ENCODE measurements at regions not wholly inside any gene's neighbourhood (a gene's known extent, or its start where the extent isn't known, plus 50 kb on each side); places are given as distances from the start of the nearest gene placed in this dataset.
A peak's percentile ranks its signal among the peaks of the same experiment; 100 is the strongest.

DNA sequence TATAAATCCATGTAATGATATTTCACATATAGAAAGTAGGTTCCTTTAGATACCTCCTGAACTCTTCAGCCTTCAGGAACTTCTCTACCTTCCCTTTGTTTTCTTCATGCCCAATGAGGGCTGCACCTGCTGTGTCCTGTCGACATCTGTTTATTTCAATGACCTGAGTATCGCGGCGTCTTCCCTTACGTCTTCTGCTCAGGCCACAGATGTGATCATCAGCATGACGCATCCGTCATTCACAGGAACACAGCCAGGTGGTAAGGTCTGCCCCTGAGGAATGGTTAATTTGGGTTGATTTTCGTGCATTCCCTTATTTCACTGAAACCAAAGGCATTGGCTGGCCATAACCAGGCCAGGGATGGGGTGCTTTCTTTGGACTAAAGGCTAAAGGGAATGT lies 217.1 kb downstream of the MED10 start:
- no peak for DNase-seq

- no peak for DNase-seq
Observed at GRCh38 chr5:6159832-6160430, 218.4 kb downstream of the MED10 start.

- peak in 1 of 2 donors; percentile 6 for DNase-seq
Observed at GRCh38 chr5:6158974-6159831, 219.1 kb downstream of the MED10 start.

- DNase-seq, result no peak
Observed at GRCh38 chr5:6154216-6154615, 224.1 kb downstream of the MED10 start.

GRCh38 chr5:6146271-6146670 lies 232.1 kb downstream of the MED10 start:
- DNase-seq, result no peak

- DNase-seq, result no peak
Observed at GRCh38 chr5:6145616-6146237, 232.6 kb downstream of the MED10 start.

DNA sequence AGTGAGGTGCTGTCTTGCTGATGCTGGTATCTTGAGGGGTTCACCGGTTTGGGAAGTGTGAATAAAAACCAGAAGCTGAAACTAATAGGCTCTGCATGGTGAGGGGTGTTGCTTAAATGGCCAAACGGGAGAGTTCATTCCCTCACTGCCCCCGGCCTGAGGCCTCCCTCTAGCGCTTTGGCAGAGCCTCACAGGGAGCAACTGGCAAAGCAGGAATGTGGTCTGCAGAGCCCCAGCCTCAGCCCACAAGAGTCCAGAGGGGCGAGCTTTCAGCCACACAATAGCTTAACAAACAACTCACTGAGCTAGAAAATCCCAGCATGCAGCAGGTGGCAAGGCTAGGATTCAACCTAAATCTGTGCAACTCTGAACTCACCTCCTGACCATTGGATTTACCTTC lies 234.8 kb downstream of the MED10 start:
- DNase-seq, result no peak

DNA sequence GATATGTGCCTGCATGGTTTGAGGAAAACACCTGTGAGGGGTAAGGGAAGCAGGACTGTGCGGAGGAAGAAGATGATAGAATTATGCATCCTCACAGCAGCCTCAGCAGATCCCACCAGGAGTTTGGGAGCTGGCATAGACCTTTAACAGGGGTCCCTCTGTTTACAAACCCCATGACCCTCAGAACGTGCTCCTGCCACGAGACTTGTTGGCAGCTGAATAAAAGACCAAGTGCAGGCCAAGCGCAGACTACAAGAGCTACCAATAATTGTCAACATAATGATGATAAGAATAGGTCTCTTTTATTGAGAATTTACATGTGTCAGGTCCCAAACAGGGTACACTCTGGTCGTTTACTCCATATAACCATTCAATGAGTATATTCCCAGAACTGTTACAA lies 236.0 kb downstream of the MED10 start:
- no peak for DNase-seq

- DNase-seq, result no peak
Observed at GRCh38 chr5:6140219-6140618, 238.1 kb downstream of the MED10 start.

DNA sequence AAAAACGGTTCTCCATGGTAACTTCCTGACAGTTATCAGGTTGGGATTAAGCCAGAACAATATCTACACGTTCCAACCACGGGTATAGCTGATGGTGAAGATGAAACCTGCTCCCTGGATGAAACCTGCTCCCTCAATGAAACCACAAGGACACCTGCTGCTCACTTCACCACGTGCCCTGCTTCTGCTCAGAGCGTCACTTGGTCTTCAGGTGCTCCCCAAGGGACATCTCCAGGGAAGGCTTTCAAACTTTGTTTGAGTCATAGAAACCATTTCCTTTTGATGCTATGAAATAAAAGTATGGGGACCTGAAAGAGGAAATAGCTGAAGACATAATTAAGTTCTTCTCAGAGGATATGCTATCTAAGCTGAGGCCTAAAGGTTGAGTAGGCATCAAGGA lies 242.4 kb downstream of the MED10 start:
- DNase-seq, result no peak

DNA sequence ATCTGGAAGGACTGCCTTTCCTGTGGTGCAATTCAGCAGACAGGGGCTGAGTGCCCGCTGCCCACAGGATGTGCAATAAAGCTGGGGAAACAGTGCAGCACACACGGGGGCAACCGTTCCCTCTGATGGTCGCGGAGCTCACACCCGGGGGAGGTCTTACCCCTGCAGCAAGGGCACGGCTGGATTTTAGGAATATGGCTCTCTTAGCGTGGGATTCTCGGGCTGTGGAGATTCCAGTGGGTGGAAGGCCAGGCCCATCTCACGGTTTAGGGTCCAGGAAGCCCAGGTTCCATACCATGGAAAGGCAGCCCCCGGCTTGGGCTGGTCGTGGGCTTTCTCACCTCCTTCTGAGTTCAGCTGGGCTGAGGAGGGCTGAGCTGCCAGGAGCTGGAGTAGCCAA lies 244.1 kb downstream of the MED10 start:
- no peak for DNase-seq

DNA sequence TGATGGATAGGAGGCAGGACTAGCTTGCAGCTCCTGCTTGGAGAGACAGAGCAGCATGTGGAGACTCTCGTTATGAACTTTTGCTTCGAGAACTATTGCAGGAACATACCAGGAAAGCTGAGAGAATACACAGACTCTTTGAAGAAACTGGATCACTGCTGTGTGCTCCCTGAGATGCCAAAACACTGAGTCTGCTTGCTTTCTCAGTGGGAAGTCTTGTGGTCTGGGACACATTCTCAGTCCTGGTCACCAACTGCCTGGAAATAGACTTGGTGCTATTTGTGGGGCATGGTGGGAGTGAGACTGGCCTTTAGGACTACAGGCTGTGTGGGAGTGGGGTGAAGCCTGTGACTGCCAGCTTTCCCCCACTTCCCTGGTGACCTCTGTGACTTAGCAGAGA lies 252.6 kb downstream of the MED10 start:
- no peak for DNase-seq

DNA sequence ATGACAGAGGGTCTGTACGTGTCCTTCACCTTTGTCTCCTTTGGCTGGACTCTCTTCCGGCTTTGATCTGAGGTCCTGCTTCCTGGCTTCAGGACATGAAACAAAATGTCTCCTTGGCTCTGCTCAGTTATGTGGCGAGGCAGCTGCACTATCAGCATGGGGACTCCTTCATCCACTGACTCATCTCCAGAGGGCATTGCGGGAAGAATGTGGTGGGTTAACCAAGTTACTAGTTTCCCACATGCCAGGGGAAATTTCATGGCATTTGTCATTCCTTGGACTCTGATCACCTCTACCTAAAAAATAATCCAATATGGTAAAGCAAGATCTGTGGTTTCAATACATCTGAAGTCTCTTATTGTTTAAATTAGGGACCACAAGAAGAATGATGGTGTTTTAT lies 259.7 kb downstream of the MED10 start:
- DNase-seq, result no peak

DNA sequence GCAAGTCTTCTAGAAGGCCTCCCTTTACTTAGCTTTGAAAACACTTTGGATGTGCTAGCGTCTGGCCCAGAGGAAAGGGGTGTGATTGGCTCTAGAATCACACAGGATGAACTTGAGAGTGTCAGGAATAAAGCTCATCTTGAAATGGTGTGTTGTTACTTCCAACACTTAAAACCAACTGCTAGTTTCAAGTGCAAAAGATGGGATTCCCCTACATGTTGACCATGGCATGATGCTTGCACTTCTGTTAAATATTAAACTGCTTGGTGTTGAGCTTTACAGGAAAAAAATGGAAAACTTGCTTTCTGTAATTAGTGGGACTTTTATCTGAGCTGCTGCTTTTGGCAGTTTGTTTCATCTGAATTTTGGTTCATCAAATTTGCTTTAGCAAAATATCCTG lies 261.1 kb downstream of the MED10 start:
- no peak for DNase-seq

- no peak for DNase-seq
Observed at GRCh38 chr5:6115852-6116251, 262.5 kb downstream of the MED10 start.

DNA sequence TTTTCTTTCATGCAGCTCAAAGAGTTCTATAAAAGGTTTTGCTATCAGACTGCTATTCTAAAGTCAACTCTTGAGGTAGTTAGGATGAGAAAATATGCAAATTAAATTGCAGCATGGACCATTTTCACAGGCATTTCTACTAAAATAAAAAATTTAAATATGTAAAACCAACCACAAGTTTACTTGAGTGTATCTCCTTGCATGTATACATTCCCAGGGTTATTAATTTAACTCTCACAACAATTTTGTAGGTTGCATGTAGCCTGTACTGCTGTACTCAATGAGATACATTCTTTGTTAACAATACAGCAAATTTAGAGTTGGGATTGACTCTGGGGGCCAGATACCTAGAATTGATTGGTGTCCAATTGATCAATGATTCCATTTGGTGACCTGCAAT lies 265.8 kb downstream of the MED10 start:
- DNase-seq, result no peak

- no peak for DNase-seq
Observed at GRCh38 chr5:6112125-6112524, 266.2 kb downstream of the MED10 start.

- no peak for DNase-seq
Observed at GRCh38 chr5:6111131-6111530, 267.2 kb downstream of the MED10 start.

GRCh38 chr5:6110441-6111005 lies 267.8 kb downstream of the MED10 start:
- no peak for DNase-seq

GRCh38 chr5:6108981-6109825 lies 269.1 kb downstream of the MED10 start:
- DNase-seq, result no peak

GRCh38 chr5:6108540-6108848 lies 269.9 kb downstream of the MED10 start:
- DNase-seq, result no peak

GRCh38 chr5:6107675-6108539 lies 270.4 kb downstream of the MED10 start:
- DNase-seq, result no peak
